ENCODE measurements at regions not wholly inside any gene's neighbourhood (a gene's known extent, or its start where the extent isn't known, plus 50 kb on each side); places are given as distances from the start of the nearest gene placed in this dataset.

GRCh38 chr16:85498607-85499006, 114.5 kb upstream of the GSE1 start:
- TF ChIP-seq, protein P1, sequence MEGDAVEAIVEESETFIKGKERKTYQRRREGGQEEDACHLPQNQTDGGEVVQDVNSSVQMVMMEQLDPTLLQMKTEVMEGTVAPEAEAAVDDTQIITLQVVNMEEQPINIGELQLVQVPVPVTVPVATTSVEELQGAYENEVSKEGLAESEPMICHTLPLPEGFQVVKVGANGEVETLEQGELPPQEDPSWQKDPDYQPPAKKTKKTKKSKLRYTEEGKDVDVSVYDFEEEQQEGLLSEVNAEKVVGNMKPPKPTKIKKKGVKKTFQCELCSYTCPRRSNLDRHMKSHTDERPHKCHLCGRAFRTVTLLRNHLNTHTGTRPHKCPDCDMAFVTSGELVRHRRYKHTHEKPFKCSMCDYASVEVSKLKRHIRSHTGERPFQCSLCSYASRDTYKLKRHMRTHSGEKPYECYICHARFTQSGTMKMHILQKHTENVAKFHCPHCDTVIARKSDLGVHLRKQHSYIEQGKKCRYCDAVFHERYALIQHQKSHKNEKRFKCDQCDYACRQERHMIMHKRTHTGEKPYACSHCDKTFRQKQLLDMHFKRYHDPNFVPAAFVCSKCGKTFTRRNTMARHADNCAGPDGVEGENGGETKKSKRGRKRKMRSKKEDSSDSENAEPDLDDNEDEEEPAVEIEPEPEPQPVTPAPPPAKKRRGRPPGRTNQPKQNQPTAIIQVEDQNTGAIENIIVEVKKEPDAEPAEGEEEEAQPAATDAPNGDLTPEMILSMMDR (IDR thresholded peaks at IDR 0.05) = no peak
- no peak for TF ChIP-seq POLR2A (IDR thresholded peaks at IDR 0.05)

Data from thyroid gland (tissue), 4 donors.